ENCODE measurements at regions not wholly inside any gene's neighbourhood (a gene's known extent, or its start where the extent isn't known, plus 50 kb on each side); places are given as distances from the start of the nearest gene placed in this dataset.

DNA sequence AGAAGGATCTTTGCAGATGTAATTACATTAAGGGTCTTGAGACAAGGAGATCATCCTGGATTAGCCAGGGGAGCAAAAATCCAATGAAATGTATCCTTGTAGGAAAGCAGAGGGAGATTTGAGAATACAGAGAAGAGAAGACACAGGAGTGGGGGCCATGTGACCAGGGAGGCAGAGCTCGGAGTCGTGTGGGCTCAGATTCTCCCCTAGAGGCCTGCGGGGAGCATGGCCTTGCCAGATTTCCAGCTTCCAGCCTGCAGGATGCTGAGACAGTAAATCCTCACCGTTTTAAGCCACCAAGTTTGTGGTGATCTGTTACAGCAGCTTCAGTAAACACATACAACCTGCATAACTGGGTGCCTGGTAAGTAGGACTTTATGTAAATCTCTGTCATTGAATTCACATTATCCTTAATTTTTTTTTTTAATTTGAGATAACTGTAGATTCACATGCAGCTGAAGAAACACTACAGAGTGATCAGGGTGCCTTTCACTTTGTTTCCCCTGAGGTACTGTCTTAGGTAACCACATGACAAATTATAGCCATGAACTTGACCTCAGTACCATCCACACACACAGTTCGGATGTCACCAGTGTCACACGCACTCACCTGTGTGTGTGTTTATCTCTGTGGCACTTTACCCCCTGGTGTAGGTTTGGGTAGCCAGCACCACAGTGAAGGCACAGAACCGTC lies 138.4 kb upstream of the HDAC4 start:
- Histone ChIP-seq H3K9ac (ENCODE audit: low read depth in 1 of 2, low read length in 2 of 2) (no peak overlapping the region), H3K27ac (ENCODE audit: low read depth in 1 of 2, low read length in 2 of 2) (no peak overlapping the region), H3K36me3 (ENCODE audit: control insufficient read depth in 4 of 4, insufficient read depth in 3 of 4, low read depth in 1 of 4, low read length in 3 of 4) (no peaks in the 10 kb centered on the region), H3K4me1 (ENCODE audit: control insufficient read depth in 4 of 4, insufficient read depth in 4 of 4, low read length in 3 of 4) (no peaks in the 10 kb centered on the region), H3K27me3 (ENCODE audit: control insufficient read depth in 4 of 4, insufficient read depth in 4 of 4, low read length in 3 of 4) (no peaks in the 10 kb centered on the region), H3K9me3 (ENCODE audit: control insufficient read depth in 4 of 4, low read length in 3 of 4) (peaks cover 0 to 7% (median 1%) of the 10 kb centered on the region in 4 donors), H3K4me3 (ENCODE audit: low read depth in 1 of 3, low read length in 3 of 3) (no peak overlapping the region)
- WGBS, result 63% methylated on average over 7 of the region's 7 CpGs
- DNase-seq (ENCODE audit: low spot score), result no peak
- TF ChIP-seq EGR1 (IDR thresholded peaks at IDR 0.05; ENCODE audit: low read depth in 2 of 2) (no peak), NR2F2 (IDR thresholded peaks at IDR 0.05) (no peak), YY1 (IDR thresholded peaks at IDR 0.05) (no peak)
- TF ChIP-seq, protein P1, sequence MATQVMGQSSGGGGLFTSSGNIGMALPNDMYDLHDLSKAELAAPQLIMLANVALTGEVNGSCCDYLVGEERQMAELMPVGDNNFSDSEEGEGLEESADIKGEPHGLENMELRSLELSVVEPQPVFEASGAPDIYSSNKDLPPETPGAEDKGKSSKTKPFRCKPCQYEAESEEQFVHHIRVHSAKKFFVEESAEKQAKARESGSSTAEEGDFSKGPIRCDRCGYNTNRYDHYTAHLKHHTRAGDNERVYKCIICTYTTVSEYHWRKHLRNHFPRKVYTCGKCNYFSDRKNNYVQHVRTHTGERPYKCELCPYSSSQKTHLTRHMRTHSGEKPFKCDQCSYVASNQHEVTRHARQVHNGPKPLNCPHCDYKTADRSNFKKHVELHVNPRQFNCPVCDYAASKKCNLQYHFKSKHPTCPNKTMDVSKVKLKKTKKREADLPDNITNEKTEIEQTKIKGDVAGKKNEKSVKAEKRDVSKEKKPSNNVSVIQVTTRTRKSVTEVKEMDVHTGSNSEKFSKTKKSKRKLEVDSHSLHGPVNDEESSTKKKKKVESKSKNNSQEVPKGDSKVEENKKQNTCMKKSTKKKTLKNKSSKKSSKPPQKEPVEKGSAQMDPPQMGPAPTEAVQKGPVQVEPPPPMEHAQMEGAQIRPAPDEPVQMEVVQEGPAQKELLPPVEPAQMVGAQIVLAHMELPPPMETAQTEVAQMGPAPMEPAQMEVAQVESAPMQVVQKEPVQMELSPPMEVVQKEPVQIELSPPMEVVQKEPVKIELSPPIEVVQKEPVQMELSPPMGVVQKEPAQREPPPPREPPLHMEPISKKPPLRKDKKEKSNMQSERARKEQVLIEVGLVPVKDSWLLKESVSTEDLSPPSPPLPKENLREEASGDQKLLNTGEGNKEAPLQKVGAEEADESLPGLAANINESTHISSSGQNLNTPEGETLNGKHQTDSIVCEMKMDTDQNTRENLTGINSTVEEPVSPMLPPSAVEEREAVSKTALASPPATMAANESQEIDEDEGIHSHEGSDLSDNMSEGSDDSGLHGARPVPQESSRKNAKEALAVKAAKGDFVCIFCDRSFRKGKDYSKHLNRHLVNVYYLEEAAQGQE (IDR thresholded peaks at IDR 0.05), result no peak

DNA sequence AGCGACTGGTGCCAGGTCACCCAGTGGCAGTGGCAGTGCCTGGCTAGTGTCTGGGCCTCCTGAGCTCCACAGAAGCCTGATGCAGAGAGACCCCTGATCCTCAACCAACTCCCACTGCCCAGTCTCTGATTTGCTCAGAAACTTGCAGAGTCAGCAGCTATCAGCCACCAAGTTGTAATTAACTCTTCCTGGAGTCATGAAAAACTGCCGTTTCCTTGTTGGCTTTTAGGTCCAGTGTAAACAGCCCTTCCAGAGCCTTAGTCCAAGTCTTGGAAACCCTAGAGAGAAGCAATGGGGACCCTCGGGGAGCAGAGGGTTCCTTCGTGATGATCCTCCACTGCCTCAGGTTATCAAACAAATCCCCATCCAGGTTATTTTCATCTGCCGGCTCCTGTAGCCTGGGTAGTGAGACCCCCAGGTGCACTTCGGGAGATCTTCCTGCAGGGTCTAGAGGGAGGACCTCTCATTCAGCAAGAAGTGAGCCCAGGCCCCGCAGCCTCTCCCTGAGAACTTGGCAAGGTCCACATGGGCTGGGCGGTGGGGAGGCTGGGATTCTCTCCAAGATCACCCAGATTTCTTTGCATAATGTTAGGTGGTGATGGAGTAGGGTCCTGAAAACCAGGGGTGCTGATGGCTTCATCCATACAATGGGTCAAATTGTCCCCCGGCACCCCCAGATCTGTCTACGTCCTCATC lies 137.7 kb upstream of the HDAC4 start:
- Histone ChIP-seq H3K4me3 (ENCODE audit: low read depth in 1 of 3, low read length in 3 of 3) (no peak overlapping the region), H3K4me1 (ENCODE audit: control insufficient read depth in 4 of 4, insufficient read depth in 4 of 4, low read length in 3 of 4) (no peaks in the 10 kb centered on the region), H3K9me3 (ENCODE audit: control insufficient read depth in 4 of 4, low read length in 3 of 4) (peaks cover 0 to 7% (median 1%) of the 10 kb centered on the region in 4 donors), H3K36me3 (ENCODE audit: control insufficient read depth in 4 of 4, insufficient read depth in 3 of 4, low read depth in 1 of 4, low read length in 3 of 4) (no peaks in the 10 kb centered on the region), H3K9ac (ENCODE audit: low read depth in 1 of 2, low read length in 2 of 2) (no peak overlapping the region), H3K27ac (ENCODE audit: low read depth in 1 of 2, low read length in 2 of 2) (no peak overlapping the region), H3K27me3 (ENCODE audit: control insufficient read depth in 4 of 4, insufficient read depth in 4 of 4, low read length in 3 of 4) (no peaks in the 10 kb centered on the region)
- 79% methylated on average over 10 of the region's 10 CpGs for WGBS
- DNase-seq (ENCODE audit: low spot score), result no peak
- TF ChIP-seq SP1 (IDR thresholded peaks at IDR 0.05) (no peak), NR2F2 (IDR thresholded peaks at IDR 0.05) (no peak)

DNA sequence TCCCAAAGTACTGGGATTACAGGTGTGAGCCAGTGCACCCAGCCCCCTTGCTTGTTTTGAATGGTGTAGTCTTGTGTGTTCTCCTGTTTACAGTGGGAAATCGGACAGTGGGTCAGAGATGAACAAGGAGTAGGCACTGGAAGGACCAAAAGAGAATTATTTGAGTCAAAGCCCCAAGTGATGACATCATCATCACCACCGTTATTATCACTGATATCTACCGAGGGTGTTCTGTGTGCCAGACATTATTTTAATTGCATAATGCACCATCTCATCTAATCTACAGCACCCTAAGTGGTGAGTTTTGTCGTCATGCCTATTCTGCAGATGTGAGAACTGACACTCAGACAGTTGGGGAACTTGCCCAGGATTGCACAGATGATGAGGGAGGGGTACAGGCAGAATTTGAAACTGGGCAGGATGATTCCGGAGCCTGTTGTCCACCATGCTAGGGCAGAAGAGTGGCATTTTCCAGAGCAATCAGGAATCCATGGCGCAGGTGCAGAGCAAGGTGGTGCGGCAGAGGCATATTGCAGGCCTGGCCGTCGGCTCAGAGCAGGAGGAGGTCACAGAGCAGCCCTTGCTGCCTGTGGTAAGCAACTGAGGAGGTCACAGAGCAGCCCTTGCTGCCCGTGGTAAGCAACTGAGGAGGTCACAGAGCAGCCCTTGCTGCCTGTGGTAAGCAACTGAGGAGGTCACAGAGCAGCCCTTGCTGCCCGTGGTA lies 137.0 kb upstream of the HDAC4 start:
- DNase-seq (ENCODE audit: low spot score), result no peak
- H3K4me3 ChIP-seq (ENCODE audit: low read depth in 1 of 3, low read length in 3 of 3), result no peak overlapping the region
- H3K4me1 ChIP-seq (ENCODE audit: control insufficient read depth in 4 of 4, insufficient read depth in 4 of 4, low read length in 3 of 4), result no peaks in the 10 kb centered on the region
- no peaks in the 10 kb centered on the region for H3K27me3 ChIP-seq (ENCODE audit: control insufficient read depth in 4 of 4, insufficient read depth in 4 of 4, low read length in 3 of 4)
- peaks cover 0 to 7% (median 1%) of the 10 kb centered on the region in 4 donors for H3K9me3 ChIP-seq (ENCODE audit: control insufficient read depth in 4 of 4, low read length in 3 of 4)
- H3K9ac ChIP-seq (ENCODE audit: low read depth in 1 of 2, low read length in 2 of 2), result no peak overlapping the region
- H3K36me3 ChIP-seq (ENCODE audit: control insufficient read depth in 4 of 4, insufficient read depth in 3 of 4, low read depth in 1 of 4, low read length in 3 of 4), result no peaks in the 10 kb centered on the region
- no peak overlapping the region for H3K27ac ChIP-seq (ENCODE audit: low read depth in 1 of 2, low read length in 2 of 2)
- no peak for TF ChIP-seq RXRA (IDR thresholded peaks at IDR 0.05)
- TF ChIP-seq, protein P2, sequence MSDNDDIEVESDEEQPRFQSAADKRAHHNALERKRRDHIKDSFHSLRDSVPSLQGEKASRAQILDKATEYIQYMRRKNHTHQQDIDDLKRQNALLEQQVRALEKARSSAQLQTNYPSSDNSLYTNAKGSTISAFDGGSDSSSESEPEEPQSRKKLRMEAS (IDR thresholded peaks at IDR 0.05), result no peak
- 77% methylated on average over 11 of the region's 11 CpGs for WGBS

Data from liver (tissue), 7 donors.